ENCODE measurements at regions not wholly inside any gene's neighbourhood (a gene's known extent, or its start where the extent isn't known, plus 50 kb on each side); places are given as distances from the start of the nearest gene placed in this dataset.

DNA sequence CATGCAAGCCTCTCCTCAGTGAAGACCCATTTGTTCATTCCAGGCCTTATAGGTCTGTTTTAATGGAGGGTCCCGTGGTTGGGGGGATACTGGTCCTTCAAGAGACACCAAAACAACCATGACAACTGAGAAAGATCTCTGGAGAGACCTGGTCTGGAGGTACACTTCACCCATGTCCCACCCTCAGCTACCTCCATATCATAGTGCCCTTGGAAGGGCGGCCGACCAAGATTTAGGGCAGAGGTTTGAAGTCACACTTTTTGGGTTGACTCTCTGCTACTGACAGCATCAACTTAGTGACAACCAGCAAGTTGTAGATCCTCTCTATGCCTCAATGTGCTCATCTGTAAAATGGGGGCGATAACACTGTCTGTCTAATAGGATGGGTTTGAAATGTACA, 177.3 kb downstream of the TSHZ3 start:
- no peak for TF ChIP-seq EZH2 (optimal IDR thresholded peaks at IDR 0.05; ENCODE audit: low read depth, low read length)
- TF ChIP-seq, protein P1, sequence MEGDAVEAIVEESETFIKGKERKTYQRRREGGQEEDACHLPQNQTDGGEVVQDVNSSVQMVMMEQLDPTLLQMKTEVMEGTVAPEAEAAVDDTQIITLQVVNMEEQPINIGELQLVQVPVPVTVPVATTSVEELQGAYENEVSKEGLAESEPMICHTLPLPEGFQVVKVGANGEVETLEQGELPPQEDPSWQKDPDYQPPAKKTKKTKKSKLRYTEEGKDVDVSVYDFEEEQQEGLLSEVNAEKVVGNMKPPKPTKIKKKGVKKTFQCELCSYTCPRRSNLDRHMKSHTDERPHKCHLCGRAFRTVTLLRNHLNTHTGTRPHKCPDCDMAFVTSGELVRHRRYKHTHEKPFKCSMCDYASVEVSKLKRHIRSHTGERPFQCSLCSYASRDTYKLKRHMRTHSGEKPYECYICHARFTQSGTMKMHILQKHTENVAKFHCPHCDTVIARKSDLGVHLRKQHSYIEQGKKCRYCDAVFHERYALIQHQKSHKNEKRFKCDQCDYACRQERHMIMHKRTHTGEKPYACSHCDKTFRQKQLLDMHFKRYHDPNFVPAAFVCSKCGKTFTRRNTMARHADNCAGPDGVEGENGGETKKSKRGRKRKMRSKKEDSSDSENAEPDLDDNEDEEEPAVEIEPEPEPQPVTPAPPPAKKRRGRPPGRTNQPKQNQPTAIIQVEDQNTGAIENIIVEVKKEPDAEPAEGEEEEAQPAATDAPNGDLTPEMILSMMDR (IDR thresholded peaks at IDR 0.05; ENCODE audit: low read length): no peak
- TF ChIP-seq EZH2phosphoT487 (IDR thresholded peaks at IDR 0.05; ENCODE audit: low read length): no peak

Measured in MM.1S (cell line).